ENCODE measurements at regions not wholly inside any gene's neighbourhood (a gene's known extent, or its start where the extent isn't known, plus 50 kb on each side); places are given as distances from the start of the nearest gene placed in this dataset.

GRCh38 chr7:106417273-106417902 lies 132.6 kb upstream of the NAMPT start:
- no peak for DNase-seq

- DNase-seq = no peak
Observed at GRCh38 chr7:106416430-106416829, 131.6 kb upstream of the NAMPT start.

GRCh38 chr7:106415433-106415832 lies 130.7 kb upstream of the NAMPT start:
- DNase-seq = no peak

- no peak for DNase-seq
Observed at GRCh38 chr7:106413446-106413845, 128.7 kb upstream of the NAMPT start.

GRCh38 chr7:106405697-106406141 lies 120.9 kb upstream of the NAMPT start:
- DNase-seq = no peak

GRCh38 chr7:106402898-106403297 lies 118.1 kb upstream of the NAMPT start:
- DNase-seq = no peak

- no peak for DNase-seq
Observed at GRCh38 chr7:106400923-106401322, 116.1 kb upstream of the NAMPT start.

GRCh38 chr7:106398786-106399185 lies 114.0 kb upstream of the NAMPT start:
- DNase-seq = no peak

- DNase-seq = no peak
Observed at GRCh38 chr7:106397994-106398393, 113.2 kb upstream of the NAMPT start.

- DNase-seq = no peak
Observed at GRCh38 chr7:106394526-106394925, 109.7 kb upstream of the NAMPT start.

- no peak for DNase-seq
Observed at GRCh38 chr7:106393564-106394251, 108.9 kb upstream of the NAMPT start.

- DNase-seq = no peak
Observed at GRCh38 chr7:106392590-106392989, 107.8 kb upstream of the NAMPT start.

GRCh38 chr7:106392144-106392543 lies 107.4 kb upstream of the NAMPT start:
- DNase-seq = no peak

GRCh38 chr7:106386958-106387357 lies 102.2 kb upstream of the NAMPT start:
- no peak for DNase-seq

- DNase-seq = no peak
Observed at GRCh38 chr7:106384373-106384772, 99.6 kb upstream of the NAMPT start.

- DNase-seq = no peak
Observed at GRCh38 chr7:106382929-106383328, 98.1 kb upstream of the NAMPT start.

- no peak for DNase-seq
Observed at GRCh38 chr7:106382129-106382528, 97.3 kb upstream of the NAMPT start.

- DNase-seq = no peak
Observed at GRCh38 chr7:106381252-106381651, 96.5 kb upstream of the NAMPT start.

- DNase-seq = no peak
Observed at GRCh38 chr7:106377847-106378361, 93.1 kb upstream of the NAMPT start.

- DNase-seq = no peak
Observed at GRCh38 chr7:106376026-106376799, 91.4 kb upstream of the NAMPT start.

GRCh38 chr7:106375499-106375898 lies 90.7 kb upstream of the NAMPT start:
- no peak for DNase-seq

- no peak for DNase-seq
Observed at GRCh38 chr7:106374437-106374836, 89.7 kb upstream of the NAMPT start.

GRCh38 chr7:106372595-106373318 lies 88.0 kb upstream of the NAMPT start:
- DNase-seq = no peak

Measured in NCI-H526 treated with DMSO at 0.1 percent for 48 hours (cell line).